ENCODE measurements at regions not wholly inside any gene's neighbourhood (a gene's known extent, or its start where the extent isn't known, plus 50 kb on each side); places are given as distances from the start of the nearest gene placed in this dataset.

GRCh38 chr5:158382473-158382872, 523.5 kb upstream of the CLINT1 start:
- TF ChIP-seq CTCF (IDR thresholded peaks at IDR 0.05), result no peak
- TF ChIP-seq POLR2A (IDR thresholded peaks at IDR 0.05), result no peak

Measured in thyroid gland (tissue), 4 donors.